ENCODE measurements at regions not wholly inside any gene's neighbourhood (a gene's known extent, or its start where the extent isn't known, plus 50 kb on each side); places are given as distances from the start of the nearest gene placed in this dataset.

DNA sequence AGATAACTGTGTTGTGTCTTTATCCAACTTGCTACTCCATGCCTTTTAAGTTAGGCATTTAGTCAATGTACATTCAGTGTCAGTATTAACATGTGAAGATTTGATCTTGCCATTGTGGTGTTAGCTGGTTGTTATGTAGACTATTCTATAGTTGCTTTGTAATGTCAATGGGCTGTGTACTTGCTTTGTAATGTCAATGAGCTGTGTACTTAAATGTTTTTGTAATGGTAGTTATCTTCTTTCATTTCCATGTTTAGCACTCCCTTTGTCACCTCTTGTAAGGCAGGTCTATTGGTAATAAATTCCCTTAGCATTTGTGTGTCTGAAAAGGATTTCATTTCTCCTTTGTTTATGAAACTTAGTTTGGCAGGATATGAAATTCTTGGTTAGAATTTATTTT is 53.4 kb downstream of the MC4R start:
- TF ChIP-seq, protein P1, sequence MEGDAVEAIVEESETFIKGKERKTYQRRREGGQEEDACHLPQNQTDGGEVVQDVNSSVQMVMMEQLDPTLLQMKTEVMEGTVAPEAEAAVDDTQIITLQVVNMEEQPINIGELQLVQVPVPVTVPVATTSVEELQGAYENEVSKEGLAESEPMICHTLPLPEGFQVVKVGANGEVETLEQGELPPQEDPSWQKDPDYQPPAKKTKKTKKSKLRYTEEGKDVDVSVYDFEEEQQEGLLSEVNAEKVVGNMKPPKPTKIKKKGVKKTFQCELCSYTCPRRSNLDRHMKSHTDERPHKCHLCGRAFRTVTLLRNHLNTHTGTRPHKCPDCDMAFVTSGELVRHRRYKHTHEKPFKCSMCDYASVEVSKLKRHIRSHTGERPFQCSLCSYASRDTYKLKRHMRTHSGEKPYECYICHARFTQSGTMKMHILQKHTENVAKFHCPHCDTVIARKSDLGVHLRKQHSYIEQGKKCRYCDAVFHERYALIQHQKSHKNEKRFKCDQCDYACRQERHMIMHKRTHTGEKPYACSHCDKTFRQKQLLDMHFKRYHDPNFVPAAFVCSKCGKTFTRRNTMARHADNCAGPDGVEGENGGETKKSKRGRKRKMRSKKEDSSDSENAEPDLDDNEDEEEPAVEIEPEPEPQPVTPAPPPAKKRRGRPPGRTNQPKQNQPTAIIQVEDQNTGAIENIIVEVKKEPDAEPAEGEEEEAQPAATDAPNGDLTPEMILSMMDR (conservative IDR thresholded peaks at IDR 0.05; ENCODE audit: low read depth, low read length) = no peak
- no peak for TF ChIP-seq EZH2phosphoT487 (IDR thresholded peaks at IDR 0.05; ENCODE audit: borderline replicate concordance, low read length)
